ENCODE measurements at regions not wholly inside any gene's neighbourhood (a gene's known extent, or its start where the extent isn't known, plus 50 kb on each side); places are given as distances from the start of the nearest gene placed in this dataset.
"Not testable (repeated sequence)": the region's sequence is repeated elsewhere in the genome, so short reads cannot be mapped to it uniquely, and the experiment has no call there.

GRCh38 chr9:71508141-71508540 lies 260.2 kb downstream of the CEMIP2 start:
- not testable (repeated sequence) for TF ChIP-seq CTCF (conservative IDR thresholded peaks at IDR 0.05; ENCODE audit: low read depth, low read length); EZH2 (IDR thresholded peaks at IDR 0.05; ENCODE audit: low read length, unreplicated experiment); EZH2phosphoT487 (IDR thresholded peaks at IDR 0.05; ENCODE audit: borderline replicate concordance, low read length)

Data from PC-3 (cell line).